Activated B cell treated with CpG ODN at 0.5 μM for 24 hours (primary cell): ENCODE measurements at regions not wholly inside any gene's neighbourhood (a gene's known extent, or its start where the extent isn't known, plus 50 kb on each side); places are given as distances from the start of the nearest gene placed in this dataset.

Experiments
- ATAC-seq: fragments of 200-7000 bp; cut with Tn5 transposase; one replicate; pipeline ENCODE4 v1.10.0; 2021; ENCODE audit warnings: low read depth, mild to moderate bottlenecking, moderate library complexity
- CTCF ChIA-PET: fragments of 350-600 bp; sonication (Branson Sonifier 250); formaldehyde crosslinking; loops from one replicate; lab custom pipeline; 2021; ENCODE audit warnings: antibody characterized with exemption; lab: Charles Lee
- POLR2A ChIA-PET: fragments of 350-600 bp; sonication (Branson Sonifier 250); formaldehyde crosslinking; loops from one replicate; lab custom pipeline; 2021; ENCODE audit warnings: antibody characterized with exemption; lab: Charles Lee
- DNase-seq: peaks from one replicate; pipeline ENCODE4 v3.0.0; 2022
- H3K27ac Mint-ChIP-seq: one replicate; pipeline ENCODE4 v1.8.0; 2020; ENCODE audit warnings: mixed read lengths
- H3K27me3 Mint-ChIP-seq: one replicate; pipeline ENCODE4 v1.8.0; 2021; ENCODE audit warnings: mixed read lengths
- H3K36me3 Mint-ChIP-seq: one replicate; pipeline ENCODE4 v1.8.0; 2021; ENCODE audit warnings: low read depth, mixed read lengths
- H3K4me1 Mint-ChIP-seq: one replicate; pipeline ENCODE4 v1.8.0; 2021; ENCODE audit warnings: mixed read lengths
- H3K4me3 Mint-ChIP-seq: one replicate; pipeline ENCODE4 v1.8.0; 2020; ENCODE audit warnings: mild to moderate bottlenecking, mixed read lengths
- H3K9me3 Mint-ChIP-seq: one replicate; pipeline ENCODE4 v1.8.0; 2020; ENCODE audit warnings: mixed read lengths
- intact Hi-C: fragments of 100-400 bp; cut with micrococcal nuclease; formaldehyde crosslinking; loops from one replicate; pipeline ENCODE4 v1.15.1; 2024
- TF ChIP-seq, protein P1 (sequence below): fragments of 200-600 bp; IDR thresholded peaks from one replicate; pipeline ENCODE4 v1.8.0; 2022; ENCODE audit warnings: antibody characterized with exemption, mild to moderate bottlenecking

DNA sequence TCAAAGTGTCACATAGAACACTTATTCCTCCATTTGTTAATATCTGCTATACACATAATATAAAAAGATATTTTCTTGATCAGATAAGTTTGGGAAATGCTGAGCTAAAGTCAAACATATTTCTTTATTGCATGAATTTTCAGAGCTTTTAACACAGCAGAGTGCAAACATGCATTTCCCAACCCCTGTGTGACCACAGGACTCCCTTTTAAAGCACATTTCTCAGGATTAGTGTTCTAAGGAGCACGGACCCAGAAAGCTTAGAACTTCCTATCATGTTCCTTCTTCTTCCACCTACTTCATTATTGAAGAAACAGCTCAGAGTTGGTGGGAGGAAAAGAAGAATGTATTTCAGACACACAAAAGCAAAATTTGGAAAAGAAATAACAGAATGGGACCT, 109.1 kb upstream of the CDC42BPA start:
- H3K36me3 Mint-ChIP-seq: no peaks in the 10 kb centered on the region
- intact Hi-C loops: no loop called here
- ATAC-seq (no peak), DNase-seq (no peak)
- peaks cover 20% of the 10 kb centered on the region for H3K27me3 Mint-ChIP-seq
- TF ChIP-seq, protein P1, sequence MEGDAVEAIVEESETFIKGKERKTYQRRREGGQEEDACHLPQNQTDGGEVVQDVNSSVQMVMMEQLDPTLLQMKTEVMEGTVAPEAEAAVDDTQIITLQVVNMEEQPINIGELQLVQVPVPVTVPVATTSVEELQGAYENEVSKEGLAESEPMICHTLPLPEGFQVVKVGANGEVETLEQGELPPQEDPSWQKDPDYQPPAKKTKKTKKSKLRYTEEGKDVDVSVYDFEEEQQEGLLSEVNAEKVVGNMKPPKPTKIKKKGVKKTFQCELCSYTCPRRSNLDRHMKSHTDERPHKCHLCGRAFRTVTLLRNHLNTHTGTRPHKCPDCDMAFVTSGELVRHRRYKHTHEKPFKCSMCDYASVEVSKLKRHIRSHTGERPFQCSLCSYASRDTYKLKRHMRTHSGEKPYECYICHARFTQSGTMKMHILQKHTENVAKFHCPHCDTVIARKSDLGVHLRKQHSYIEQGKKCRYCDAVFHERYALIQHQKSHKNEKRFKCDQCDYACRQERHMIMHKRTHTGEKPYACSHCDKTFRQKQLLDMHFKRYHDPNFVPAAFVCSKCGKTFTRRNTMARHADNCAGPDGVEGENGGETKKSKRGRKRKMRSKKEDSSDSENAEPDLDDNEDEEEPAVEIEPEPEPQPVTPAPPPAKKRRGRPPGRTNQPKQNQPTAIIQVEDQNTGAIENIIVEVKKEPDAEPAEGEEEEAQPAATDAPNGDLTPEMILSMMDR: no peak
- ChIA-PET CTCF (no interaction called here), POLR2A (no interaction called here)
- H3K9me3 Mint-ChIP-seq: no peaks in the 10 kb centered on the region
- H3K4me1 Mint-ChIP-seq: no peaks in the 10 kb centered on the region
- no peak overlapping the region for H3K4me3 Mint-ChIP-seq
- no peak overlapping the region for H3K27ac Mint-ChIP-seq

GRCh38 chr1:227424953-227425352, 106.7 kb upstream of the CDC42BPA start:
- Mint-ChIP-seq H3K36me3 (no peaks in the 10 kb centered on the region), H3K4me1 (no peaks in the 10 kb centered on the region), H3K27me3 (peaks cover 19% of the 10 kb centered on the region), H3K27ac (no peak overlapping the region), H3K4me3 (no peak overlapping the region), H3K9me3 (no peaks in the 10 kb centered on the region)
- DNase-seq: no peak
- CTCF ChIA-PET: no interaction called here
- no peak for ATAC-seq
- POLR2A ChIA-PET: no interaction called here
- TF ChIP-seq, protein P1: no peak
- intact Hi-C loops: no loop called here

DNA sequence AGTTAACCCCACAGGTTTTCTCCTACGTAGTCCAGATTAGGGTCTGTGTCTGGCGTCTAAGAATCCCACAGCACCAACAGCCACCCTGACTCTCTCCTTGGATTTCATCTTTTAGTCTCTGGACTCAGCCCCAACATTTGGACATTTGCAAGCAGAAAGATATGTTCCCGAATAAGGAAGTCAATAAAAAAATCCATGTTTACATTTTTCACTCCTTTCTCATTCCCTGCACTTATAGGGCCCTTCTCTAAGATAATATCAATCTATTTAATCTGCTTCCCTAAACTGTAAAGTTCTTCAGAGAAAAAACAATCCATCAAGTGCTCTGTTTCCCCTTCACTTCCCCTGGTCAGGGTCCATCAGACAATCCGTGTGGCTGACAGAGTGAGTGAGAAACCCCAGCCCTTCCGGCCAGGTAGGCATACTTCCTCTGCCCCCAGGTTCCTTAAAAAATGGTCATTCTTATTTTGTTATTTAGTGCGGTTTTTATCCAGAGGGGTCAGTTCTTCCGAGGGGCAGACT, 105.9 kb upstream of the CDC42BPA start:
- H3K9me3 Mint-ChIP-seq: no peaks in the 10 kb centered on the region
- H3K4me3 Mint-ChIP-seq: no peak overlapping the region
- H3K4me1 Mint-ChIP-seq: no peaks in the 10 kb centered on the region
- H3K27me3 Mint-ChIP-seq: peaks cover 16% of the 10 kb centered on the region
- TF ChIP-seq, protein P1: no peak
- no peak overlapping the region for H3K27ac Mint-ChIP-seq
- ChIA-PET POLR2A (no interaction called here), CTCF (no interaction called here)
- H3K36me3 Mint-ChIP-seq: no peaks in the 10 kb centered on the region
- ATAC-seq: no peak
- no peak for DNase-seq
- intact Hi-C loops: no loop called here

DNA sequence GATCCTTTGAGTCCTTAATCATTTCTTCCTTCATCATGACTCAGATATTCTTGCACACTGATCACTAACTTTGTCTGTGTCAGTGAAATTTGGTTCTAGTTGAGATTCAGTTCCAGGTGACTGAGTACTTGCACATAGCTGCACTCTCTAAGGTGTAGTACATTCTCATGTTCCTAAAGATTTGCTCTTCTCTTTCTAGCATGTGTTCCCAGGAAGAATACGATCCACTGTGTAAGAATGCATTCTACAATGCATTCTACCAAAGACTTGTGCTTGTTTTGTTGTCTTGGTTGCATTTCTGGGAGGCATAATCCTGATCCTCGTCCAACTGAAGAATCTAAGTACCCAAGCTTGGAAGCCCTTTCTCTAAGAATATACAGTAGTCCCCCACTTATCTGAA, 104.3 kb upstream of the CDC42BPA start:
- intact Hi-C loops: no loop called here
- ChIA-PET CTCF (no interaction called here), POLR2A (no interaction called here)
- TF ChIP-seq, protein P1: no peak
- Mint-ChIP-seq H3K36me3 (no peaks in the 10 kb centered on the region), H3K4me3 (no peak overlapping the region), H3K27me3 (peaks cover 13% of the 10 kb centered on the region), H3K4me1 (no peaks in the 10 kb centered on the region), H3K9me3 (no peaks in the 10 kb centered on the region), H3K27ac (no peak overlapping the region)
- DNase-seq (no peak), ATAC-seq (no peak)

DNA sequence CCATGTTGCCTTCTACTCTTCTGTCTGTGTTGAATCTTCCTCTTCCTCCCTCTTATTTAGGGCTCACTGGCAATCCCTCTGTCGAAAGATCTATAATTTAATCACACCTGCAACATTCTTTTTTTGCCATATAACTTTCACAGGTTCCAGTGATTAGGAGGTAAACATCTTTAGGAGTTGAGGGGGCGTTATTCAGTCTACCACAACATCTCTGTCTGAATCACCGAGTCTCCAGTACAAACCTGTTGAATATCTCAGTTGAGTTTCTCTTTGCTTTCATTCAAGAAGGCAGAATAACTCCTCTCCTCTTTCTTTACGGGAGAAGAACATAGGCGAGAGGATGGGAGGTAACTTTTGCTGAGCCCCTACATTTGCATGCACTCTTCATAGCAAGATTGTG, 101.9 kb upstream of the CDC42BPA start:
- Mint-ChIP-seq H3K4me1 (no peaks in the 10 kb centered on the region), H3K36me3 (no peaks in the 10 kb centered on the region), H3K27ac (no peak overlapping the region), H3K9me3 (no peaks in the 10 kb centered on the region), H3K27me3 (peaks cover 13% of the 10 kb centered on the region), H3K4me3 (no peak overlapping the region)
- ChIA-PET POLR2A (no interaction called here), CTCF (no interaction called here)
- TF ChIP-seq, protein P1: no peak
- no peak for ATAC-seq
- no peak for DNase-seq
- intact Hi-C loops: no loop called here
